DMS114 treated with DMSO at 0.1 percent for 48 hours (cell line): ENCODE measurements at regions not wholly inside any gene's neighbourhood (a gene's known extent, or its start where the extent isn't known, plus 50 kb on each side); places are given as distances from the start of the nearest gene placed in this dataset.

Source experiments
- DNase-seq: peaks from one replicate; lab custom pipeline; 2025; ENCODE audit not compliant: unreplicated experiment; lab: John Stamatoyannopoulos, UW

GRCh38 chr1:232260045-232260444 is 369.9 kb downstream of the SIPA1L2 start:
- no peak for DNase-seq

GRCh38 chr1:232259333-232259732 is 370.6 kb downstream of the SIPA1L2 start:
- no peak for DNase-seq

- no peak for DNase-seq
Observed at GRCh38 chr1:232252546-232253118, 377.3 kb downstream of the SIPA1L2 start.

- no peak for DNase-seq
Observed at GRCh38 chr1:232250838-232251237, 379.1 kb downstream of the SIPA1L2 start.

- DNase-seq, result no peak
Observed at GRCh38 chr1:232249861-232250777, 379.8 kb downstream of the SIPA1L2 start.

DNA sequence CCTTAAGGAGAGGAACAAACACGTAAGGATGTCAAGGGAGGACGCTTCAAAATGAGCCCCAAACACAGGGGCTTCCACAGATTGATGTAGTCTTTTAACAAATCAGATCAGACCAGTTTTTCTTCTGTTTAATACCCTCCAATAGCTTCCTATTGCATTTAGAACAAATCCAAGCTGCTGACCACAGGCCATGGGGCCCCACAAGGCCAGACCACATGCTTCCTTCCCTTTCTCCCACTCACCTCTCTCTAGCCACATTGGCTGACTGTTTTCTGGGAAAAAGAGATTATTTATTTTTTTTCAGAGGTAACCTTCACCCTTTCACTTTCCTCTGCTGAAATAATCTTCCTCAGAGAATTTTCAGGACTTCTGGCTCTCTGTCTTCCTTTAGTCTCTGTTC is 380.6 kb downstream of the SIPA1L2 start:
- no peak for DNase-seq

DNA sequence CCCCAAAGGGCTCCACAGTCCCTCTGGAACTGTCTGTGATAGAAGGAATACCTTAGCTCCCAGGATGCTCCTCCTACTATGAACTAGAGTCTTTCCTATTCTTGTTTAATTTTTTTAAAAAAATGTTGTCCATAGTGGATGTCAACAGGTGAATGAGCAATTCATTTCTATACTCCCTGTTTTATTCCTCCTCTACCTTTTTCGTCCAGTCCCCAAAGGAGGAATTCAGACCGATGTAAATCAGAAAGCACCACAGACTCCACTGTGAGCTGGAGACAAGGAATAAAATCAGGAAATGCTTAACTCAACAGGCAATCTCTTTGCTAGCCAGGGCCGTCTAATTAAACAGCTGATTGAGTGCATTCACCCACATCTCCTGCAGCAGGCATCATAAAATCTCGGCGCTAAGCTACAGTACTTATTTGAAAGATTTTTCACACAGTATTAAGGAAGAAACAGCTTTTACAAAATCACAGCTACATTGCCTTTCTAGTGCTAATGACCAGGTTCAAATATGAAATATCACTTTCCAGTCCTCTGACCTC is 381.6 kb downstream of the SIPA1L2 start:
- DNase-seq, result no peak

GRCh38 chr1:232247669-232248068 is 382.3 kb downstream of the SIPA1L2 start:
- no peak for DNase-seq

DNA sequence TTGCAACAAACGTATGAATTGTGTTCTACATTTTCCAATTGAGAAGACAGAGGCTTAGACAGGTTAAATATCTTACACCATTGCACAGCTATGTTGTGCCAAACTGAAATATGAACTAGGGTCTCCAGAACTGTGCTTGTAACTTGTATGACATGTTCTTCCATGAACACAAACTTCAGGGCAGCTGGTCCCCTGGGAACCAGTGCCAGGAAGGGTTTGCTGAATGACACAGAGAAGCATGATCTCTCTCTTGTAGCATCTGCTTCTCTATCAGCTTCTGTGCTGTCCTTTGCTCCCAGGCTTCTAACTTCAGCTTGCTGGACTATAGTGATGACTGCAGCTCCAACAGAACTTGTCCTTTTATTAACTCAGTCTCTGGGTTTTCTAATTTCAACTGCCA is 385.5 kb downstream of the SIPA1L2 start:
- no peak for DNase-seq

- no peak for DNase-seq
Observed at GRCh38 chr1:232239998-232240397, 389.9 kb downstream of the SIPA1L2 start.

DNA sequence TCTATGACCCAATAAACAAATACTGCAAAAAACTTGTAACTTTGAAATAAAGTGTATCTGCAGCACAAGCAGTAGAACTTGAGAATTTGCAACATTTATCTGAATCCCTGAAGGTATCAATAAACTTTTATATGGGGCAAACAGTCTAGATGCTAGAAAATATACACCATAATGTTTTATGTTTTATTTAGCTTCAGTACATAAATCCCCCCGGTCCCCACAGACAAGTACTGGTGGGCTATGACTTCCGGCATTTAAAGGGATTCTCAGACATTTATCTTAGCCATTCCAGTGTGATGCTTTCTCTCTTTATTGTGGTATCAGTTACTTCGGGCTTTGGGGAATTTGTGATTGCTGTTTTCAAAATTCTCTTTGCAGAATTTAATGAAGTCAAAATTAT is 390.4 kb downstream of the SIPA1L2 start:
- no peak for DNase-seq

- no peak for DNase-seq
Observed at GRCh38 chr1:232238009-232238408, 391.9 kb downstream of the SIPA1L2 start.

- DNase-seq, result no peak
Observed at GRCh38 chr1:232227306-232227705, 402.6 kb downstream of the SIPA1L2 start.

DNA sequence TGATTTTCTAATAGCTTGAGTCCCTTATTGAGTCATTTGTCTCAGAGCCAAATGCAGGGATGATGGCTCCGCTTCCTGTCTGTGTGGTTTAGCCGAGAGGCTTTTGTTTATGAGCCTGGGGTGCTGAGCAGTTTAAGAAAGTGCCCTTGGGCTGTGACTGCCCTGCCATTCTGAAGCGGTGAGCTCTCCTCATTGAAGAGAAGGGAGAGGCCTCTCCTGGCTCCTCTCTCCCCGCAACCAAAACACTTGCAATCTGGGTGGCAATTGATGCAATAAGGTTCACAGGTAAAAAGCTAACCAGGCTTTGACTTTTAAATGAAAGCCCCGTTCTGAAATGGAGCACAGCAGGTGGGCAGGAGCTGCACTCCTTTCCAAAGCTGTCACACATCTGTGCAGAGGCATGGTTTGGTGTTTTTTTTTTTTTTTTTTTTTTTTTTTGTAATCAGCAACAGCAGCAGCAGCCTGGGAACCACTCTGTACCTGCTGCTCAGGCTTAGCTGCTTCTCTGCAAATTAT is 403.7 kb downstream of the SIPA1L2 start:
- DNase-seq, result no peak

GRCh38 chr1:232225336-232226131 is 404.4 kb downstream of the SIPA1L2 start:
- DNase-seq, result no peak

- no peak for DNase-seq
Observed at GRCh38 chr1:232223887-232224286, 406.0 kb downstream of the SIPA1L2 start.

DNA sequence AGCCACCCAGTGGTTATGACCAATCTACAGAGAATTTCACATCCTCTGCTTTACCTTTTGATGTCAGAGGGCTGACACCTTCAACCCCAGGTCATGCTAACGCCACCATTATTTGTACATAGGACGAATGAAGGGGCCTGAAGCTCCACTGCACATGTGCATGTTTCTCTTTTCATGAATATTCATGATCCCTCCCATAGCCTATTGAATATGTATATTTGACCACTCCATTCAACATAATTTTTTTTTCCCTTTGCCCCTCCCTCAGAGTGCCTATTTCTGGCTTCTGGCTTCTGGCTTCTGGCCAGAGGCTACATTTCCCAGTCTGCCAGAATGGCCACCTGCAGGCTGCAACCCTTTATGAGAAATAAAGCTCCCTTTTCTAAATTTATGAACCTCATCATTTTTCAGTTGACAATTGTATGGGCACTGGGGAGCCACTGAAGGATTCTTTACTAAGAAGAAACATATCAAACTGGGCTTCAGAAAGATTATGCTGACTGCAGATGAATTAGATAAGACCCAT is 406.7 kb downstream of the SIPA1L2 start:
- DNase-seq, result no peak

DNA sequence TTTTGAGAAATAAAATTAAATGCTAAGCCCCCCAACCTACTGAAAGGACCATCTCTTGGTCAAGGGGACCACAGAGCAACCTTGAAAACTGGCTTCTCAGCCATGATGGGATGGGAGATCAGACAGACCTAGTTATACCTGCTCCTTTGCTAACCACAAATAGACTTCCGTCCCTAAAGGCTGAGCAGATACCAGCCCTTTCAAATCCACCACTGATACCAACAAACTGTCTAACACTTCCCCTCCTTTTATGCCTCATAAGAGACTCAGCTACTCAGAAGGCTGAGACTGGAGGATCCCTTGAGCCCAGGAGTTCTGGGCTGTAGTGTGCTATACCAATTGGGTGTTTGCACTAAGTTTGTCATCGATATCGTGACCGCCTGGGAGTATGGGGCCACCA is 407.3 kb downstream of the SIPA1L2 start:
- DNase-seq, result no peak

DNA sequence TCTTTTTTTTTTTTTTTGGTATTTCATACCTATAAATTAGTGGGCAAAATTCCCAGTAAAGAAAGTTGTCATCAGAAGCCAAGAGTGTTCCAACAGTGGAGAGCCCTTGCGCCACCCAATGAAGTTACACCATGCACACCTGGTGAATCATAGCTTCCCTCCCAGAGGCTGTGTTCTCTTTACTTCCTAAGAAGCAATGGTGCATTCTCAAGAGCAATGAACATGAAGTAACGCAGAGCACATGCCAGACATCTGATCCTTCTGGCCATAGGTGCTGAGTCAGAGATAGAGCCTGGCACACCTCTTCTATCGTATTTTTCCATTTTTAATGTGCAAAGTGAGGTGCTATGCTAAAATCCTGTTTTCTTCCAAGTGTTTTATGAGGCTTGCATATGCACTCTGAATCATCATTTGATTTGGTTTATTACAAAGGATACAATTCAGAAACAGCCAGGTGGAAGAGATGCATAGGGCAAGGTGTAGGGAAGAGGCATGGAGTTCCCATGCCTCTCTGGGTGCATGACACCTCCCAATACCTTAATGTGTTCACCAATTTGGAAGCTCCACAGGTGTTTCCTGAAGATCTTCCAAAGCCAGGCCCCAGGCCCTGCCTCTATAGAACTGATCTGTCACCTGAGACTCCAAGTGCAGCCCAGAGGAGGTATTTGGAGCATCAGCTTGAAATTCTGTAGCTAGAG is 408.0 kb downstream of the SIPA1L2 start:
- no peak for DNase-seq
